H9 (cell line): ENCODE measurements at regions not wholly inside any gene's neighbourhood (a gene's known extent, or its start where the extent isn't known, plus 50 kb on each side); places are given as distances from the start of the nearest gene placed in this dataset.

Source experiments
- DNase-seq: peaks from one replicate; pipeline ENCODE4 v3.0.0-alpha.2; 2017
- H2AFZ ChIP-seq: one replicate; pipeline ENCODE4 v1.6.1; 2013; ENCODE audit warnings: mild to moderate bottlenecking, low read length, control low read depth, moderate library complexity
- H2AK5ac ChIP-seq: 2 replicates; pipeline ENCODE4 v1.6.1; 2013; ENCODE audit warnings: low read length, control low read depth, mixed read lengths; ENCODE audit not compliant: insufficient read length
- H2BK120ac ChIP-seq: one replicate; pipeline ENCODE4 v1.6.1; 2013; ENCODE audit warnings: low read depth, mild to moderate bottlenecking, low read length, control low read depth, inconsistent platforms; ENCODE audit not compliant: poor library complexity, severe bottlenecking
- H2BK12ac ChIP-seq: 2 replicates; pipeline ENCODE4 v1.6.1; 2013; ENCODE audit warnings: low read length, control low read depth, mixed read lengths, low read depth; ENCODE audit not compliant: insufficient read length
- H2BK15ac ChIP-seq: 2 replicates; pipeline ENCODE4 v1.6.1; 2013; ENCODE audit warnings: low read depth, low read length, control low read depth
- H2BK20ac ChIP-seq: one replicate; pipeline ENCODE4 v1.6.1; 2013; ENCODE audit warnings: low read depth, mild to moderate bottlenecking, low read length, control low read depth, inconsistent platforms; ENCODE audit not compliant: poor library complexity, severe bottlenecking
- H2BK5ac ChIP-seq: 2 replicates; pipeline ENCODE4 v1.6.1; 2013; ENCODE audit warnings: low read length, control low read depth, mixed read lengths; ENCODE audit not compliant: insufficient read length
- H3K14ac ChIP-seq: 2 replicates; pipeline ENCODE4 v1.6.1; 2013; ENCODE audit warnings: low read length, control low read depth; ENCODE audit not compliant: insufficient read depth
- H3K18ac ChIP-seq: 2 replicates; pipeline ENCODE4 v1.6.1; 2013; ENCODE audit warnings: low read depth, mild to moderate bottlenecking, mixed read lengths, low read length, control low read depth; ENCODE audit not compliant: insufficient read length
- H3K23ac ChIP-seq: 2 replicates; pipeline ENCODE4 v1.6.1; 2013; ENCODE audit warnings: low read length, control low read depth, mixed read lengths, low read depth; ENCODE audit not compliant: insufficient read length
- H3K23me2 ChIP-seq: 2 replicates; pipeline ENCODE4 v1.6.1; 2013; ENCODE audit warnings: low read depth, mild to moderate bottlenecking, mixed read lengths, low read length, control low read depth; ENCODE audit not compliant: insufficient read length, poor library complexity, severe bottlenecking
- H3K27ac ChIP-seq: 2 replicates; pipeline ENCODE4 v1.5.1; 2013; ENCODE audit warnings: low read length, control low read depth, mixed read lengths, low read depth; ENCODE audit not compliant: insufficient read length
- H3K27me3 ChIP-seq: 2 replicates; pipeline ENCODE4 v1.6.1; 2013; ENCODE audit warnings: low read length, control low read depth, inconsistent platforms; ENCODE audit not compliant: insufficient read depth
- H3K4ac ChIP-seq: 2 replicates; pipeline ENCODE4 v1.6.1; 2013; ENCODE audit warnings: low read depth, mild to moderate bottlenecking, control low read depth, inconsistent platforms, low read length, moderate library complexity
- H3K4me1 ChIP-seq: 2 replicates; pipeline ENCODE4 v1.6.1; 2013; ENCODE audit warnings: low read length, control low read depth, inconsistent platforms; ENCODE audit not compliant: insufficient read depth
- H3K4me2 ChIP-seq: 2 replicates; pipeline ENCODE4 v1.6.1; 2013; ENCODE audit warnings: low read length, control low read depth, mixed read lengths; ENCODE audit not compliant: insufficient read length, insufficient read depth
- H3K56ac ChIP-seq: 2 replicates; pipeline ENCODE4 v1.6.1; 2013; ENCODE audit warnings: low read depth, mild to moderate bottlenecking, mixed read lengths, low read length, control low read depth; ENCODE audit not compliant: insufficient read length
- H3K79me1 ChIP-seq: 2 replicates; pipeline ENCODE4 v1.6.1; 2013; ENCODE audit warnings: low read depth, mild to moderate bottlenecking, moderate library complexity, low read length, control low read depth, inconsistent platforms; ENCODE audit not compliant: insufficient read depth, poor library complexity, severe bottlenecking
- H3K79me2 ChIP-seq: 2 replicates; pipeline ENCODE4 v1.6.1; 2013; ENCODE audit warnings: low read length, control low read depth, inconsistent platforms; ENCODE audit not compliant: insufficient read depth
- H3K9ac ChIP-seq: 2 replicates; pipeline ENCODE4 v1.6.1; 2013; ENCODE audit warnings: low read length, control low read depth, mixed read lengths; ENCODE audit not compliant: insufficient read length; ENCODE audit errors: extremely low read depth
- H3K9me3 ChIP-seq: one replicate; pipeline ENCODE4 v1.6.1; 2013; ENCODE audit warnings: low read depth, low read length, inconsistent platforms; ENCODE audit not compliant: control insufficient read depth
- H3T11ph ChIP-seq: one replicate; pipeline ENCODE4 v1.6.1; 2013; ENCODE audit warnings: mild to moderate bottlenecking, low read length, control low read depth, inconsistent platforms
- H4K20me1 ChIP-seq: one replicate; pipeline ENCODE4 v1.6.1; 2013; ENCODE audit not compliant: control insufficient read depth, insufficient read length, insufficient read depth
- H4K5ac ChIP-seq: 2 replicates; pipeline ENCODE4 v1.6.1; 2013; ENCODE audit warnings: low read depth, mild to moderate bottlenecking, mixed read lengths, low read length, control low read depth; ENCODE audit not compliant: insufficient read length
- H4K8ac ChIP-seq: replicated peaks from 2 replicates; pipeline ENCODE4 v1.6.1; 2013; ENCODE audit warnings: low read length, control low read depth, mixed read lengths, low read depth; ENCODE audit not compliant: insufficient read length
- H4K91ac ChIP-seq: 2 replicates; pipeline ENCODE4 v1.6.1; 2013; ENCODE audit warnings: low read depth, mild to moderate bottlenecking, moderate library complexity, mixed read lengths, low read length, control low read depth; ENCODE audit not compliant: insufficient read length
- H3K27ac Mint-ChIP-seq, 3 experiments: 2 replicates in 2 of 3; 3 replicates in 1 of 3; pipeline ENCODE4 v1.8.0; 2020 to 2021; ENCODE audit warnings: mixed read lengths in 3 of 3, mild to moderate bottlenecking in 1 of 3, moderate library complexity in 1 of 3
- H3K27me3 Mint-ChIP-seq: 2 replicates; pipeline ENCODE4 v1.8.0; 2021; ENCODE audit warnings: low read depth, mild to moderate bottlenecking, moderate library complexity, mixed read lengths
- H3K36me3 Mint-ChIP-seq, 3 experiments: 2 replicates in 2 of 3; 3 replicates in 1 of 3; pipeline ENCODE4 v1.8.0; 2020 to 2021; ENCODE audit warnings: low read depth in 3 of 3, mixed read lengths in 3 of 3; ENCODE audit not compliant: insufficient read depth in 1 of 3
- H3K4me1 Mint-ChIP-seq, 2 experiments: 2 replicates each; pipeline ENCODE4 v1.8.0; 2020; ENCODE audit warnings: mixed read lengths in 2 of 2
- H3K4me3 Mint-ChIP-seq, 2 experiments: 2 replicates in 1 of 2; 3 replicates in 1 of 2; pipeline ENCODE4 v1.8.0; 2020 to 2021; ENCODE audit warnings: mild to moderate bottlenecking in 2 of 2, mixed read lengths in 2 of 2, moderate library complexity in 1 of 2
- H3K9me3 Mint-ChIP-seq, 2 experiments: 2 replicates in 1 of 2; 3 replicates in 1 of 2; pipeline ENCODE4 v1.8.0; 2020; ENCODE audit warnings: mild to moderate bottlenecking in 2 of 2, mixed read lengths in 2 of 2, moderate library complexity in 1 of 2
- CTCF ChIP-seq: fragments of 200-600 bp; sonication (generic); conservative IDR thresholded peaks from 3 replicates; pipeline ENCODE4 v1.8.0; 2021; ENCODE audit warnings: antibody characterized with exemption, mild to moderate bottlenecking
- WGBS: extraction: QIAGEN DNeasy Blood & Tissue Kit; methylation state at CpG from one replicate; pipeline ENCODE4 v1.1.7; 2013; ENCODE audit warnings: missing lambda C conversion rate, low lambda C conversion rate, mixed read lengths; ENCODE audit not compliant: insufficient read length; ENCODE audit errors: extremely low coverage; 5-methylcytosine and 5-hydroxymethylcytosine counted together

- no peak for DNase-seq
- no peaks in the 10 kb centered on the region for H3K23me2 ChIP-seq
- no peak overlapping the region for H2BK12ac ChIP-seq
- no peak overlapping the region for H2BK20ac ChIP-seq
- no peak overlapping the region for H3K27ac ChIP-seq
- no peak overlapping the region for H3K14ac ChIP-seq
- no peak overlapping the region for H3K4me2 ChIP-seq
- no peak overlapping the region for H3K4me3 Mint-ChIP-seq
- no peaks in the 10 kb centered on the region; the same call in 1 of the 2 replicates for H3K27me3 Mint-ChIP-seq
- WGBS, result no CpG with 5 or more reads among the region's 5 CpGs
- H4K20me1 ChIP-seq, result no peaks in the 10 kb centered on the region
- no peak overlapping the region for H4K5ac ChIP-seq
- H4K8ac ChIP-seq, result no peak overlapping the region
- no peak overlapping the region for H3K27ac Mint-ChIP-seq
- no peak overlapping the region for H2BK5ac ChIP-seq
- H3K27me3 ChIP-seq, result no peaks in the 10 kb centered on the region
- H3K4ac ChIP-seq, result no peak overlapping the region
- H3T11ph ChIP-seq, result no peak overlapping the region
- H3K4me1 Mint-ChIP-seq, result peaks cover 23 to 24% of the 10 kb centered on the region in 2 experiments
- H2AFZ ChIP-seq, result no peak overlapping the region
- no peak overlapping the region for H2BK120ac ChIP-seq
- H3K4me1 ChIP-seq, result peaks cover 8% of the 10 kb centered on the region
- H2AK5ac ChIP-seq, result no peak overlapping the region
- TF ChIP-seq CTCF, result no peak
- H3K79me1 ChIP-seq, result no peaks in the 10 kb centered on the region
- H4K91ac ChIP-seq, result no peak overlapping the region
- no peak overlapping the region for H3K18ac ChIP-seq
- no peaks in the 10 kb centered on the region for H3K9me3 ChIP-seq
- no peak overlapping the region for H3K23ac ChIP-seq
- no peak overlapping the region for H2BK15ac ChIP-seq
- H3K9ac ChIP-seq, result no peak overlapping the region
- no peak overlapping the region for H3K56ac ChIP-seq
- no peaks in the 10 kb centered on the region for H3K36me3 Mint-ChIP-seq
- H3K9me3 Mint-ChIP-seq, result no peaks in the 10 kb centered on the region; a peak in 1 of 5 replicates
- no peaks in the 10 kb centered on the region for H3K79me2 ChIP-seq
These were observed 352.3 kb downstream of the INSIG2 start for GRCh38 chr2:118440404-118441098.
